Right lobe of liver (tissue), 6 donors: ENCODE measurements at regions not wholly inside any gene's neighbourhood (a gene's known extent, or its start where the extent isn't known, plus 50 kb on each side); places are given as distances from the start of the nearest gene placed in this dataset.

Experiments
- ATAC-seq, 4 donors: fragments of 200-7000 bp; cut with Tn5 transposase; one replicate each; pipeline ENCODE4 v1.9.1; 2020; ENCODE audit warnings: mild to moderate bottlenecking in 4 of 4, moderate library complexity in 4 of 4
- DNase-seq, 3 donors: peaks; one replicate each; pipeline ENCODE4 v3.0.0-alpha.2; 2020
- H3K27ac ChIP-seq, 3 donors: fragments of 200-600 bp; one replicate each; pipeline ENCODE4 v1.8.0; 2022
- H3K27me3 ChIP-seq, 2 donors: fragments of 200-600 bp; one replicate each; pipeline ENCODE4 v1.8.0; 2022
- H3K36me3 ChIP-seq, 4 donors: fragments of 200-600 bp; sonication (generic) in 1 of 4; one replicate each; pipeline versions ENCODE4 v1.5.1 to v1.8.0; 2017 to 2022; ENCODE audit warnings: control low read depth in 1 of 4
- H3K4me1 ChIP-seq, 4 donors: fragments of 200-600 bp; sonication (generic) in 1 of 4; one replicate each; pipeline versions ENCODE4 v1.5.1 to v1.8.0; 2017 to 2022; ENCODE audit warnings: control low read depth in 1 of 4
- H3K4me3 ChIP-seq, 3 donors: fragments of 200-600 bp; one replicate each; pipeline ENCODE4 v1.8.0; 2022
- H3K9me3 ChIP-seq, 4 donors: fragments of 200-600 bp; sonication (generic) in 1 of 4; one replicate each; pipeline versions ENCODE4 v1.5.1 to v1.8.0; 2017 to 2022; ENCODE audit warnings: control low read depth in 1 of 4
- CTCF ChIP-seq, 4 donors: fragments of 200-600 bp in 3 of 4; fragments of 450-650 bp in 1 of 4; IDR thresholded peaks; one replicate each; pipeline versions ENCODE4 v1.5.1 to v1.8.0; 2016 to 2022; ENCODE audit warnings: antibody characterized with exemption in 4 of 4, mild to moderate bottlenecking in 2 of 4
- POLR2A ChIP-seq: fragments of 450-650 bp; IDR thresholded peaks from one replicate; pipeline ENCODE4 v1.6.1; 2017; ENCODE audit warnings: antibody characterized with exemption, mild to moderate bottlenecking
- WGBS: methylation state at CpG from one replicate; pipeline ENCODE4 v1.1.6; 2018; ENCODE audit warnings: low coverage, low lambda C conversion rate; ENCODE audit not compliant: insufficient coverage; ENCODE audit errors: missing lambda C conversion rate; 5-methylcytosine and 5-hydroxymethylcytosine counted together
- intact Hi-C, 2 donors: fragments of 100-400 bp; cut with DNase I; formaldehyde crosslinking; loops; one replicate each; pipeline versions ENCODE4 v1.11.2 to v1.14.1; 2022
- donor health status: DM: no; HTN: yes; CAD: no.
- donor health status: DM: no; HTN: no; CAD: no.
- donor health status: DM: no; HTN: no; CAD: no.
- donor health status: DM: no; HTN: yes; CAD: no.
- donor health status: DM: no; HTN: yes; CAD: no.

DNA sequence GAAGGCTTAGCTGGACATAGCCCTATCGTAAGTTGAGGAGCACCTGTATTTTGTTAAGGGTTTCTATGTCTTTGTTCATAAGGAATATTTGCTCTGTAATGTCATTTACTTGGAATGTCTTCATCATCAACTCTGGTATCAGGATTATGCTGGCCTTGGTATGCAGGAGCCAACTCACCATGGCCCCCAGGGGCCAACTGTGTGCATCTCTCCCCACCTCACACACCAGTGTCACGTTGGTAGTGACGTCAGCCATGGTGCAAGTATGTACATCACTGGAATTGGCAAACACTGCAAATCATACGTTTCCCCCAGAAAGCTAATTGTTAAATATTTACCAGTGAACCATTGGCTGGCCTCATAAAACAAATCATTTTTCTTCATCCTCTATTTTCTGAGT is 70.8 kb downstream of the YTHDF1 start:
- WGBS: 27% methylated on average over 4 of the region's 4 CpGs
- TF ChIP-seq CTCF (IDR thresholded peaks at IDR 0.05) (no peak), POLR2A (no peak)
- Histone ChIP-seq H3K4me1 (no peaks in the 10 kb centered on the region), H3K36me3 (no peaks in the 10 kb centered on the region), H3K4me3 (no peak overlapping the region), H3K27ac (no peak overlapping the region), H3K27me3 (no peaks in the 10 kb centered on the region), H3K9me3 (no peaks in the 10 kb centered on the region)
- DNase-seq: no peak
- no peak for ATAC-seq
- intact Hi-C loops: no loop called here

DNA sequence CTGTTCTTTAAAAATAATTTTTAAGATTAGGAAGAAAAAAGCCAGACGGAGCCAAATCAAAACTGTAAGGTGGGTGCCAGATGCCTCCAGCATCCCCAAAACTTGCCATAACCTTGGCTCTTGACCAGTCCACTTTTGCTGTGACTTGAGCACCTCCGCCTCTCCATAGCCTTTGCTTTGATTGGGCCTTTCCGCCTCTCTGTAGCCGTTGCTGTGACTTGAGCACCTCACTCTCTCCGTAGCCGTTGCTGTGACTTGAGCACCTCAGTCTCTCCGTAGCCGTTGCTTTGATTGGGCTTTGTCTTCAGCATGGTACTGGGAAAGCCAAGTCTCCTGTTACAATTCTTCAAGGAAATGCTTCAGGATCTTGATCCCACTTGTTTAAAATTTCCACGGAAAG is 73.0 kb downstream of the YTHDF1 start:
- H3K27me3 ChIP-seq: no peaks in the 10 kb centered on the region
- DNase-seq: no peak
- WGBS: 70% methylated on average over 9 of the region's 9 CpGs

DNA sequence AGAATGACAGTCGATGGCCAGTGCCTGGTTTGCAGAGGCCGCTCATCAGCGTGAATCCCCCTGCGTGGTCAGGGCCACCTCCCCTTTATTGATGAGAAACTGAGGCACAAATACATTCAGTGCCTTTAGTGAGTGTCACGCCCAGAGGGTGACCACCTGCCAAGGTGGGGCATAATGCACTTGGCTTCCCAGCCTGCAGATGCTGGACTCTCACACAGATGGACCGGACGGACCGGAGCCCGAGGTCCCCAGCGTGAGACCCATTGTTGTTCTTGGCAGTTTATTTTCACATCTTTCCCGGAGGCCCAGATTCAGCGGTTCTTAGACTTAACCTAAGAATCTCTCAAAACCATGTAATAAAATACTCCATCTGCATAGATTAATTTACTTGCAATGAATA is 74.4 kb downstream of the YTHDF1 start:
- ATAC-seq (no peak), DNase-seq (no peak)
- Histone ChIP-seq H3K9me3 (no peaks in the 10 kb centered on the region), H3K27ac (no peak overlapping the region), H3K4me1 (no peaks in the 10 kb centered on the region), H3K4me3 (no peak overlapping the region), H3K36me3 (no peaks in the 10 kb centered on the region), H3K27me3 (no peaks in the 10 kb centered on the region)
- intact Hi-C loops: no loop called here
- TF ChIP-seq CTCF (IDR thresholded peaks at IDR 0.05) (no peak), POLR2A (no peak)
- WGBS: 75% methylated on average over 2 of the region's 12 CpGs

More for the DNA sequence above, 73.0 kb downstream of the YTHDF1 start:
- no peak overlapping the region for H3K4me3 ChIP-seq
- H3K27ac ChIP-seq: no peak overlapping the region
- intact Hi-C loops: no loop called here
- no peaks in the 10 kb centered on the region for H3K9me3 ChIP-seq
- H3K36me3 ChIP-seq: no peaks in the 10 kb centered on the region
- no peak for ATAC-seq
- TF ChIP-seq CTCF (IDR thresholded peaks at IDR 0.05) (no peak), POLR2A (no peak)
- no peaks in the 10 kb centered on the region for H3K4me1 ChIP-seq

DNA sequence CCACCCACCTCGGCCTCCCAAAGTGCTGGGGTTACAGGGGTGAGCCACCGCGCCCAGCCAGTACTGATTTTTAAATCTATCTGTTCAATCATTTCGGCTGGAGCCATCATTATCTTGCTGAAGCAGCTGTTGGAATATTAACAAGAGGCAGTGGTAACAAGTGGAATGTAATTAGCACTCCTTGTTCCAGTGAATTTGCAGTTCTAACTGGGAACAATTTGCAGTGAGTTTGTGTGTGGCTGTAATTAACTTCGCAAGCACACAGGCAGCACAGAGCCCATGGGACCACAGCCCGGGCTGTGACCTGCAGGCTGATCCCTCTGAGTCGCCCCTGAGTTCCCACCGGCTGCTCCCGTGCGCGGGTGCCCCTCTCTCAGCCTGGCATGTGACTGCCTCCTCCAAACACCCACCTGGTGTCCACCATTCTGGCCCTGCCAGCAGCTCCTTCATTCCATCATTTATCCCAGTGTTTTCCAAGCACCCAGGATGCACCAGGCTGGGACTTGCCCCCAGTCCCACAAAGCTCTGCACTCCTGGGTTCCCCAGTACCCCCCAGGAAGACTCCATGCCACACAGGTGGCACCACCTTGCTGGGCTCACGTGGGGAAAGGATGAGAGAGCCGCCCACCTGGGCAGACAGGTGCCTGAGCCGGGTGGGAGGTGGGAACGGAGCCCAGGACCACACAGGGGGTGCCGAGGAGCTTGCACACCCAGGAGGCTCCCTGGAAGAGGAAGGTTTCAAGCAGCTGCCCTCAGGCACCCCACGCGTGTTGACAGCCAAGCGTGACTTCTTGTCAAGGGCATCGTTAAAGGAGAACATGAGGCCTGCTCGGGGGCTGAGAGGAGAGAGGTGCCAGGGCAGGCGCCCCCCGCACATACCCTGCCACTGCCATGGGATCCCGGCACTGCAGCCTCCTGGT is 75.2 kb downstream of the YTHDF1 start:
- ATAC-seq: peak in 1 of 4 donors; percentile 30
- DNase-seq: no peak
- Histone ChIP-seq H3K4me3 (no peak overlapping the region), H3K4me1 (no peaks in the 10 kb centered on the region), H3K9me3 (no peaks in the 10 kb centered on the region), H3K27me3 (no peaks in the 10 kb centered on the region), H3K27ac (no peak overlapping the region), H3K36me3 (no peaks in the 10 kb centered on the region)
- no peak for TF ChIP-seq CTCF (IDR thresholded peaks at IDR 0.05)
- TF ChIP-seq POLR2A: no peak
- WGBS: 43% methylated on average over 5 of the region's 24 CpGs
- intact Hi-C loops: no loop called here
